Adrenal gland (tissue), 9 donors: ENCODE measurements at regions not wholly inside any gene's neighbourhood (a gene's known extent, or its start where the extent isn't known, plus 50 kb on each side); places are given as distances from the start of the nearest gene placed in this dataset.

Experiments used
- DNase-seq, 7 donors: peaks; one replicate each; pipeline ENCODE4 v3.0.0-alpha.2; 2019 to 2020
- H3K27ac ChIP-seq, 5 donors: fragments of 200-600 bp; sonication (generic) in 4 of 5; 1 replicate in 3 of 5; 2 replicates in 2 of 5; pipeline versions ENCODE4 v1.5.1 to v1.8.0; 2016 to 2020; ENCODE audit warnings: mild to moderate bottlenecking in 1 of 5
- H3K27me3 ChIP-seq: fragments of 200-600 bp; 2 replicates; pipeline ENCODE4 v1.8.0; 2021
- H3K36me3 ChIP-seq, 2 donors: fragments of 200-600 bp; replicated peaks in 1 of 2; 1 replicate in 1 of 2; 2 replicates in 1 of 2; pipeline versions ENCODE4 v1.5.1 to v1.8.0; 2018 to 2022
- H3K4me1 ChIP-seq, 2 donors: fragments of 200-600 bp; replicated peaks in 1 of 2; 1 replicate in 1 of 2; 2 replicates in 1 of 2; pipeline versions ENCODE4 v1.5.1 to v1.8.0; 2018 to 2021
- H3K4me3 ChIP-seq, 4 donors: fragments of 200-600 bp; sonication (generic) in 3 of 4; one replicate each; pipeline ENCODE4 v1.5.1; 2016 to 2018
- H3K9me3 ChIP-seq, 3 donors: fragments of 200-600 bp; sonication (generic) in 1 of 3; replicated peaks in 1 of 3; 1 replicate in 2 of 3; 2 replicates in 1 of 3; pipeline versions ENCODE4 v1.5.1 to v1.8.0; 2016 to 2021
- CTCF ChIP-seq, 6 experiments: fragments of 450-650 bp in 4 of 6; fragments of 200-600 bp in 2 of 6; sonication (generic) in 1 of 6; IDR thresholded peaks; 1 replicate in 5 of 6; 2 replicates in 1 of 6; pipeline versions ENCODE4 v1.5.1 to v1.8.0; 2016 to 2021; ENCODE audit warnings: antibody characterized with exemption in 6 of 6, mild to moderate bottlenecking in 2 of 6, moderate library complexity in 1 of 6
- POLR2A ChIP-seq, 2 donors: fragments of 450-650 bp; IDR thresholded peaks; one replicate each; pipeline ENCODE4 v1.6.1; 2017; ENCODE audit warnings: antibody characterized with exemption in 2 of 2, mild to moderate bottlenecking in 2 of 2, moderate library complexity in 1 of 2
- WGBS, 4 donors: extraction: QIAGEN DNeasy Blood & Tissue Kit in 2 of 4; methylation state at CpG; one replicate each; pipeline versions ENCODE4 v1.1.5 to v1.1.7; 2013 to 2017; 5-methylcytosine and 5-hydroxymethylcytosine counted together
- intact Hi-C, 2 donors: fragments of 100-400 bp; cut with DNase I; formaldehyde crosslinking; loops; one replicate each; pipeline versions ENCODE4 v1.14.1 to v1.15.0; 2022 to 2023
- donor health status: healthy with polysubstance abuse.
- donor health status: Bipolar disorder and iron deficiency.
- donor health status: DM: yes; HTN: yes; CAD: no.
- donor health status: DM: no; HTN: no; CAD: no.
- donor health status: DM: no; HTN: no; CAD: no.

GRCh38 chr5:68995845-68996545, 97.8 kb upstream of the SLC30A5 start:
- TF ChIP-seq POLR2A (IDR thresholded peaks at IDR 0.05) (no peak), CTCF (IDR thresholded peaks at IDR 0.05) (no peak)
- no peaks in the 10 kb centered on the region for H3K4me1 ChIP-seq
- WGBS, 4 donors = 73 to 82% (median 77%) methylated on average over 11 of the region's 11 CpGs
- H3K4me3 ChIP-seq = no peak overlapping the region
- DNase-seq = no peak
- no peak overlapping the region for H3K27ac ChIP-seq
- no peaks in the 10 kb centered on the region for H3K27me3 ChIP-seq
- intact Hi-C loops = no loop called here
- H3K9me3 ChIP-seq = no peaks in the 10 kb centered on the region
- no peaks in the 10 kb centered on the region for H3K36me3 ChIP-seq

- DNase-seq = no peak
- Histone ChIP-seq H3K27ac (no peak overlapping the region), H3K27me3 (no peaks in the 10 kb centered on the region), H3K36me3 (no peaks in the 10 kb centered on the region), H3K4me1 (no peaks in the 10 kb centered on the region), H3K9me3 (no peaks in the 10 kb centered on the region), H3K4me3 (no peak overlapping the region)
- WGBS, 4 donors = 95 to 99% (median 97%) methylated on average over 3 of the region's 3 CpGs
- intact Hi-C loops = no loop called here
- no peak for TF ChIP-seq CTCF (IDR thresholded peaks at IDR 0.05)
- no peak for TF ChIP-seq POLR2A (IDR thresholded peaks at IDR 0.05)
Observed at GRCh38 chr5:68999181-68999580, 94.6 kb upstream of the SLC30A5 start.

GRCh38 chr5:69000216-69000919, 93.4 kb upstream of the SLC30A5 start:
- WGBS, 4 donors = 83 to 86% (median 85%) methylated on average over 5 of the region's 5 CpGs
- Histone ChIP-seq H3K27ac (no peak overlapping the region), H3K27me3 (no peaks in the 10 kb centered on the region), H3K36me3 (no peaks in the 10 kb centered on the region), H3K9me3 (no peaks in the 10 kb centered on the region), H3K4me3 (no peak overlapping the region), H3K4me1 (no peaks in the 10 kb centered on the region)
- intact Hi-C loops = no loop called here
- no peak for DNase-seq
- no peak for TF ChIP-seq CTCF (IDR thresholded peaks at IDR 0.05)
- TF ChIP-seq POLR2A (IDR thresholded peaks at IDR 0.05) = no peak

- intact Hi-C loops = no loop called here
- Histone ChIP-seq H3K9me3 (no peaks in the 10 kb centered on the region), H3K4me3 (no peak overlapping the region), H3K27ac (no peak overlapping the region), H3K4me1 (no peaks in the 10 kb centered on the region), H3K27me3 (no peaks in the 10 kb centered on the region), H3K36me3 (no peaks in the 10 kb centered on the region)
- TF ChIP-seq CTCF (IDR thresholded peaks at IDR 0.05) (no peak), POLR2A (IDR thresholded peaks at IDR 0.05) (no peak)
- no peak for DNase-seq
- WGBS, 4 donors = 75 to 93% (median 84%) methylated on average over 2 of the region's 2 CpGs
Observed at GRCh38 chr5:69000949-69001348, 92.9 kb upstream of the SLC30A5 start.
